Subcutaneous abdominal adipose tissue (tissue), 5 donors: ENCODE measurements at regions not wholly inside any gene's neighbourhood (a gene's known extent, or its start where the extent isn't known, plus 50 kb on each side); places are given as distances from the start of the nearest gene placed in this dataset.

ENCODE experiments used
- H3K27ac ChIP-seq: one replicate; pipeline ENCODE4 v1.7.0; 2013; ENCODE audit warnings: low read depth, mild to moderate bottlenecking, inconsistent platforms, low read length, moderate library complexity
- H3K27me3 ChIP-seq, 5 donors: one replicate each; pipeline ENCODE4 v1.7.0; 2013; ENCODE audit warnings: low read length in 5 of 5, inconsistent platforms in 1 of 5; ENCODE audit not compliant: control insufficient read depth in 5 of 5, insufficient read depth in 4 of 5
- H3K36me3 ChIP-seq, 5 donors: one replicate each; pipeline ENCODE4 v1.7.0; 2013; ENCODE audit warnings: low read length in 5 of 5; ENCODE audit not compliant: control insufficient read depth in 5 of 5, insufficient read depth in 5 of 5
- H3K4me1 ChIP-seq, 5 donors: one replicate each; pipeline ENCODE4 v1.7.0; 2013; ENCODE audit warnings: low read length in 5 of 5, mild to moderate bottlenecking in 3 of 5, moderate library complexity in 1 of 5; ENCODE audit not compliant: control insufficient read depth in 5 of 5, insufficient read depth in 5 of 5
- H3K4me3 ChIP-seq, 5 donors: one replicate each; pipeline ENCODE4 v1.7.0; 2013; ENCODE audit warnings: low read length in 5 of 5, low read depth in 1 of 5
- H3K9ac ChIP-seq, 5 donors: one replicate each; pipeline ENCODE4 v1.7.0; 2013; ENCODE audit warnings: low read length in 5 of 5, mild to moderate bottlenecking in 4 of 5, moderate library complexity in 3 of 5
- H3K9me3 ChIP-seq, 5 donors: one replicate each; pipeline ENCODE4 v1.7.0; 2013; ENCODE audit warnings: low read length in 5 of 5; ENCODE audit not compliant: control insufficient read depth in 5 of 5
- donor health status: healthy.
- donor health status: healthy.
- donor health status: healthy.
- donor health status: healthy.
- donor health status: healthy.

DNA sequence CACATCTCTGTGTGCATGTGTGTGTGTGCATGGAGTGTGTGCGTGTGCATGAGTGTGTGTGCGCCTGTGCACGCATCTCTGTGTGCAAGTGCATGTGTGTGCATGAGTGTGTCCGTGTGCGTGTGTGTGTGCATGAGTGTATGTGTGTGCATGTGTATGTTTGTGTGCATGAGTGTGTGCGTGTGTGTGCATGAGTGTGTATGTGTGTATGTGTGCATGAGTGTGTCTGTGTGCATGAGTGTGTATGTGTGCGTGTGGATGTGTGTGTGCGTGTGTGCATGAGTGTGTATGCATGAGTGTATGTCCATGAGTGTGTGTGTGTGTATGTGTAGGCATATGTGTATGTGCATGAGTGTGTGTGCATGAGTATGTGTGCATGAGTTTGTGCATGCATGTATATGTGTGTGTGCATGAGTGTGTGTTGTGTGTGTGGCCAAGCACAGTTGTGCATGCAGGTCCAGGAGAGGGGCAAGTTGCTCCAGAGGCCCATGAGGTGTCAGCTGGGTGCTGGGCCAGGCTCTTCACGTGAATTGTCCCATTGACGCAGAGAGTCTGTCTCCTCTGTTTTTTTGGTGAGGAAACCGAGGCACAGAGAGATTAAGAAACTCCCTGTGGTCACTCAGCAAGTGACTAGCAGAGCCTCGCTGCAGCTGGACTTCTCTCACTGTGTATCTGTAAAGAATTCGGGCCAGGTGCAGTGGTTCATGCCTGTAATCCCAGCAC is 75.5 kb downstream of the ASB1 start:
- Histone ChIP-seq H3K9me3 (no peaks in the 10 kb centered on the region), H3K27ac (no peak overlapping the region), H3K4me3 (no peak overlapping the region), H3K36me3 (no peaks in the 10 kb centered on the region), H3K9ac (no peak overlapping the region), H3K27me3 (peaks cover 0 to 4% (median 2%) of the 10 kb centered on the region in 5 donors), H3K4me1 (no peaks in the 10 kb centered on the region)

- no peak overlapping the region for H3K4me3 ChIP-seq
- no peaks in the 10 kb centered on the region for H3K4me1 ChIP-seq
- no peaks in the 10 kb centered on the region for H3K36me3 ChIP-seq
- no peak overlapping the region for H3K27ac ChIP-seq
- H3K9me3 ChIP-seq: no peaks in the 10 kb centered on the region
- no peak overlapping the region for H3K9ac ChIP-seq
- peaks cover 0 to 7% (median 4%) of the 10 kb centered on the region in 5 donors for H3K27me3 ChIP-seq
These were observed 76.4 kb downstream of the ASB1 start for GRCh38 chr2:238502956-238503791.

- Histone ChIP-seq H3K4me1 (peaks cover 0 to 4% (median 2%) of the 10 kb centered on the region in 5 donors), H3K9me3 (no peaks in the 10 kb centered on the region), H3K27me3 (peaks cover 3 to 10% (median 6%) of the 10 kb centered on the region in 5 donors), H3K4me3 (no peak overlapping the region), H3K9ac (no peak overlapping the region), H3K27ac (no peak overlapping the region), H3K36me3 (no peaks in the 10 kb centered on the region)
These were observed 77.6 kb downstream of the ASB1 start for GRCh38 chr2:238504181-238504931.

- Histone ChIP-seq H3K27ac (no peak overlapping the region), H3K9ac (no peak overlapping the region), H3K4me3 (no peak overlapping the region), H3K36me3 (no peaks in the 10 kb centered on the region), H3K9me3 (no peaks in the 10 kb centered on the region), H3K27me3 (peaks cover 3 to 14% (median 4%) of the 10 kb centered on the region in 5 donors), H3K4me1 (peaks cover 0 to 8% (median 7%) of the 10 kb centered on the region in 5 donors)
These were observed 78.6 kb downstream of the ASB1 start for GRCh38 chr2:238505119-238505891.

DNA sequence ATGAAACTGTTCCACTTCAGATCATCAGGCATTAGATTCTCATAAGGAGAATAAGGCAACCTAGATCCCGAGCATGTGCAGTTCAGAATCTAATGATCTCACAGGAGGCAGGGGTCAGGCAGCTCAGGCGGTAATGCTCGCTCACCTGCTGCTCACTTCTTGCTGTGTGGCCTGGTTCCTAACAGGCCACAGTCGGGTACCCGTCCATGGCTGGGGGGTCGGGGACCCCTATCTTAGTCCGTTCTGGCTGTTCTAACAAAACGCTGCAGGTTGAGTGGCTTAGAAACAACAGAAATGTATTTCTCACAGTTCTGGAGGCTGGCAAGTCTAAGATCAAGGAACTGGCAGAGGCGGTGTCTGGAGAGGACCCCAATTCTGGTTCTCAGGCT is 79.2 kb downstream of the ASB1 start:
- Histone ChIP-seq H3K27me3 (peaks cover 3 to 14% (median 7%) of the 10 kb centered on the region in 5 donors), H3K36me3 (no peaks in the 10 kb centered on the region), H3K9me3 (no peaks in the 10 kb centered on the region), H3K9ac (no peak overlapping the region), H3K4me3 (no peak overlapping the region), H3K4me1 (peaks cover 0 to 8% (median 7%) of the 10 kb centered on the region in 5 donors), H3K27ac (no peak overlapping the region)

DNA sequence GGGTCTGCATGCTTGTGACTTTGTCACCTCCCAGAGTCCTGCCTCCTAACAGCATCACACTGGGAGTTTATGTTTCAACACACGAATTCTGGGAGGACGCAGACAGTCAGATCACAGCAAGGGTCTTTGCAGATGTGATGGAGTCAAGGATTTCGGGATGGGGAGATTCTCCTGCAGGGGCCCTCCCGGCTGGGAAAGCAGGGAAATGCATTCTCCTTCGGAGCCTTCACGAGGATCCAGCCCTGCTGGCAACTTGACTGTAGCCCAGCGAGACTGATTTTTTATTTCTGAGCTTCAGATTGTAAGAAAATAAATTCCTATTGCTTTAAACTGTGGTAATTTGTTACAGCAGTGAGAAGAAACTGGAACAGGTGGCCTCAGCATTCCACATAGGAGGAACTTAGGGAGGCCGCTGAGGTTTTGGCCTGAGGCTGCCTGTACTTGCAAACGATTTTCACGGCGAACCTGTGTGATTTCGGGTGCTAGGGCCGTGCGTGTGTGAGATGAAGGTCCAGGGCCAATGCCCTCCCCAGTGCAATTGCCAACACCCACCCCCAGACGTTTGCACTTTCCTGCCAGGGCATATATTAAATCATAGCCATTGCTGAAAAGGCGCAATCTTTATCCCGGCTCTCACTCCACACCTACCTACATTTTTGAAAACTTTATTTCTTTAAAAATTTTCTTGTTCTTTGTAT is 79.8 kb downstream of the ASB1 start:
- Histone ChIP-seq H3K4me1 (peaks cover 0 to 8% (median 7%) of the 10 kb centered on the region in 5 donors), H3K36me3 (no peaks in the 10 kb centered on the region), H3K9ac (no peak overlapping the region), H3K4me3 (no peak overlapping the region), H3K27ac (no peak overlapping the region), H3K27me3 (peaks cover 3 to 16% (median 8%) of the 10 kb centered on the region in 5 donors), H3K9me3 (no peaks in the 10 kb centered on the region)

GRCh38 chr2:238507836-238508235 is 81.1 kb downstream of the ASB1 start:
- Histone ChIP-seq H3K4me1 (peaks cover 0 to 8% (median 7%) of the 10 kb centered on the region in 5 donors), H3K9ac (no peak overlapping the region), H3K27me3 (peaks cover 3 to 16% (median 8%) of the 10 kb centered on the region in 5 donors), H3K9me3 (no peaks in the 10 kb centered on the region), H3K27ac (no peak overlapping the region), H3K4me3 (no peak overlapping the region), H3K36me3 (no peaks in the 10 kb centered on the region)

- H3K4me1 ChIP-seq: peaks cover 0 to 8% (median 7%) of the 10 kb centered on the region in 5 donors
- H3K27ac ChIP-seq: no peak overlapping the region
- H3K9ac ChIP-seq: no peak overlapping the region
These were observed 82.6 kb downstream of the ASB1 start for GRCh38 chr2:238509151-238509835.

More at GRCh38 chr2:238509151-238509835, 82.6 kb downstream of the ASB1 start:
- no peak overlapping the region for H3K4me3 ChIP-seq
- peaks cover 3 to 16% (median 8%) of the 10 kb centered on the region in 5 donors for H3K27me3 ChIP-seq
- H3K9me3 ChIP-seq: no peaks in the 10 kb centered on the region
- no peaks in the 10 kb centered on the region for H3K36me3 ChIP-seq
